Medulla oblongata (tissue), 1 donor: ENCODE measurements at regions not wholly inside any gene's neighbourhood (a gene's known extent, or its start where the extent isn't known, plus 50 kb on each side); places are given as distances from the start of the nearest gene placed in this dataset.
"Not testable (repeated sequence)": the region's sequence is repeated elsewhere in the genome, so short reads cannot be mapped to it uniquely, and the experiment has no call there.

Source experiments
- DNase-seq: peaks from one replicate; pipeline ENCODE4 v3.0.0-alpha.2; 2015; ENCODE audit errors: extremely low spot score

DNA sequence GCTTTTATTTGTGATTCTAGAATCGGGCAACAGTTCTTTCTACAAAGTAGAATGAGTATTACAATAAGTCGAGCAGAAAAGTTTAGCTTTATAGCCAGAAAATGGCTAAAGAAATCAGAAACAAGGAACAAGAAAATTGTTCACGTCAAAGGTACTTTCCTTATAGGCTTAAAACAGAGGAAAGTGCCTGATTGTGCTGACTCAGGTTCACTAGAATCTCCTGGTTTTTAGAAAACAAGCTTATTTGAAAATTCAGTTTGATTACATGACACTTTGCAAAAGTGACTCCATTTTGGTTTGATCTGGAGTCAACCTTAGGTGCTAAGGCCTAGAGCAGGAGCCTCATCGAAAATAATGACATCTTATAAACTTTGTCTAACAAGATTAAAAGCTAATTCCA is 564.7 kb upstream of the FLRT2 start:
- no peak for DNase-seq

DNA sequence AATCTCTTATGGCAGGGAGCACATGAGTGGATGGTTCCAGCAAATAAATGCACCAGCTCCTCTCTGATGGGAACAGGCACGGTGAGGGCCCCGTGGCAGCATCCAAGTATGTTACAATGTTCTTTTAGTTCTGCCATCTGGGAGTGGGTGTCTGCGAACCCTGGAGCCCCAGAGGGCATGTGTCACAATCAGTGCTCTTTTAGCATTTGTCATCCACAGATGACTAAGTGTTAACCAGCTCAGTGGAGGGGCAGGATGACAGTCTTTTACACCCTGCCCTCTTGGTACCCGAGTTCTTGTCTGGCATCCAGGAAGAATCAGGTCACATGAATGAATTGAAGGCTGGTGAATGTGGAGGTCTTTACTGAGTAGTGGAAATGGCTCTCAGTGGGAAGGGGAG is 560.4 kb upstream of the FLRT2 start:
- DNase-seq: no peak

DNA sequence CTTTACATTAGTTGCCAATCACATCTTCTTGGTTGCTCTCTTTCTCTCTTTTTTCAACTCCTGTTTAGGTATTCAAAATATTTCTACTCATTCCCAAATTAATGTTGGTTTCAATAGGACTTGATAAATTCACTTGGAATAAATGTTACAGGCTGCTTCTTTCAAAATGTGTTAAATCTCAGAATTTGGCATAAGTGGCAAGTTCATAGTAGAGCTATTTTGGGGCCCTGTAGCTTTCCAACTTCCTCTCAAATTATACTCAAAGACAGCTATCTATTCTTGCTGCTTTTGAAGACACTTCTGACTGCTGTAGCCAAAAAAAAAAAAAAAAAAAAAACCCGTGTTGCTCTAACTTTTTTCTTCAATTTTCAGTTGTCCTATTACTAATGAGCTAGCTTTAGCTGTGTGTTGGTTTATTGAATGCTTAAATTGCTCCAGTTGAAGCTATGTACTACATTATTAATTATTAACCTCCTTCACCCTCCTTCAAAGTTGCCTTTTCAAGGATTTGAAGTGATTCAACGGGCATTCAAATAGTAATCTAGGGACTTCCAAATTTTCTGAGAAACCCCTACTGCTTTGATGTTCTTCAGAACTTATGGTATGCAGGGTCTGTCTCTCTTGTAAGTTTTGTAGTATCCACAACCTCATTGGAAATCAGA is 554.6 kb upstream of the FLRT2 start:
- DNase-seq: no peak

DNA sequence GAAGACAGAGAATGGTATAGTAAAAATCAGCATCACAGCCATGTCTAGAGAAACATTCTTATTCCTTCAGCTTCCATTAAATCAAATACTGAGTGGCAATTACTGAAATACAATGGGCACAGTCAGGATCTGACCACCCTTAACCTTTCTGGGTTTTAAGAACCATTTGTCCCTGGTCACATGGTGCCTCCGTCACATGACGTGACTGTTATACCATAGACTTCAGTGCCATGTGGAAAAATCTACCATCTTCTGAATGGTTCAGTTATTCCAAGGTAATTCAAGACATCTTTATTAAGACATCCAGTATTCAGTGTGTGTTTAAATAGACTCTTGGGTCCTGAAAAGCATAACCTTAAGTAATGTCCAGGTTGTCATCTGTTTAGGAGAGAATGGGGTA is 553.1 kb upstream of the FLRT2 start:
- no peak for DNase-seq

- no peak for DNase-seq
Observed at GRCh38 chr14:84987042-84987441, 542.9 kb upstream of the FLRT2 start.

DNA sequence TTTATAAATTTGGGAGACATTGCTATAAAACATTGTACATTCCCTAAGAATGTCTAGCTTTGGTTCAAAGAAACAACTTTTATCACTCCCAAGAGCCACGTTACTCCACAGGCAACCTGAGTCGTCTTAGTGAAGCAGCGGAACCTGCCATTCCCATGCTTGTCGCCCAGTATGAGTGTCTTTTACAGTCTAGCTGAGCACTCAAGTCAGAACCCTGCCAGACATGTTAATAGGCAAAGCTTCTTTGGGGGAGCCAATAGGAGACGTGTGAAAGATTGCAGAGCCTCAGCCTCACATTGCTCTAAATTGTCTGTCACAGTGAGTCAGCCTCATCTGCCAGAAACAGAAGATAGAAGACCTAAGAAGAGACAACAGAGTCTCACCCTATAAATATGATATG is 541.6 kb upstream of the FLRT2 start:
- DNase-seq: no peak

DNA sequence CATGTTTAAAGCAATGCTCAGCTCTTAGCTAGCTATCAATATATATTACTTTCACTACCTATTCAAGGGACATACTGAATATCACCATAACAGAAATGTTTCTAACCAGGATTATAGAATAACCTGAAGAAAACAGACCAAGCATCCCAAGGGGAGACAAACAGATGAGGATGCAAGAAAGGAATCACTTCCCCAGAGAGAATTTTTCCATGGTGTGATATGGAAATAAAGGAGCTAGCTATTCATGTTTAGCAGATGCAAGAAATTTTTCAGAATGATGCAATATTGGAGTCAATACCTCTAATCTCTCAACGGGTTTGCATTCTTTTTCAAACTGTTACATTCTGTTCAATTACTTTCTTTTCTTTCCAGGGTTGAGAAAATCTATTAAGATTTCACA is 538.9 kb upstream of the FLRT2 start:
- no peak for DNase-seq

DNA sequence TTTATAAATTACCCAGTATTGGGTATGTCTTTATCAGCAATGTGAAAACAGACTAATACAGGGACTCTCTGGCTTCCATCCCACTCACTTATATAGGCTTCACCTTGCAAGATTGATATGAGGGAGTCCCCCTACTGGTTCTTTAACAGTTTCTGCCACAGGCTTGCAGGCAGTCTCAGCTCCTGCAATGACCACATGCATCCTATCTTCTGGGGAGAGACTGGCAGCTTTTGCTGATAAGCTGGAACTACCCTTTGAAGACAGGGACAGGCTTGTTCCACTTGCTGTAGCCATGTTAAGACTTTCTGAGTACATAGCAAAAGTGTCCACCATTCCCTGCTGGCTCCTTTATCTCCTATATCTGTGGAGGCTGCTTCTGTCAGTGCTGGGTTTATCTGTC is 531.7 kb upstream of the FLRT2 start:
- no peak for DNase-seq

GRCh38 chr14:85002846-85003245 is 527.1 kb upstream of the FLRT2 start:
- no peak for DNase-seq

- no peak for DNase-seq
Observed at GRCh38 chr14:85003805-85004204, 526.1 kb upstream of the FLRT2 start.

GRCh38 chr14:85009506-85009905 is 520.4 kb upstream of the FLRT2 start:
- no peak for DNase-seq

GRCh38 chr14:85010186-85010585 is 519.8 kb upstream of the FLRT2 start:
- DNase-seq: no peak

DNA sequence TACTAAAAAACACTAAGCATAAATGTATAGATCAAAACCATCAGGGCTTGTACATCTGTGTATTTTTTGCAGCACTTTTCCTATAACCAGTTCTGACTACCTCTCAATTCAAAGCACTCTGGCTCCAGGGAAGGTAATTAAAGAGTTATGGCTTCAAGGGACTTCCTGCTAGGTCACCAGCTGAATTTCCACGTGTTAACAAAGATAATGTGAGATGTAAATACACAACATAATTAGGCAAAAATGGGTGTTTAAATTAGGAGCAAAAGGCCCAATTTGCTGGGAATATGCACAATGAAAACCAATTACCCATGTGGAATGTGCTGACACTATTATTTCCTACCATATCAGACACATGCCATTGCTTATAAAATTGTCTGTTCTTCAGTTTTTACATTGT is 513.4 kb upstream of the FLRT2 start:
- no peak for DNase-seq

GRCh38 chr14:85023866-85024265 is 506.1 kb upstream of the FLRT2 start:
- not testable (repeated sequence) for DNase-seq

DNA sequence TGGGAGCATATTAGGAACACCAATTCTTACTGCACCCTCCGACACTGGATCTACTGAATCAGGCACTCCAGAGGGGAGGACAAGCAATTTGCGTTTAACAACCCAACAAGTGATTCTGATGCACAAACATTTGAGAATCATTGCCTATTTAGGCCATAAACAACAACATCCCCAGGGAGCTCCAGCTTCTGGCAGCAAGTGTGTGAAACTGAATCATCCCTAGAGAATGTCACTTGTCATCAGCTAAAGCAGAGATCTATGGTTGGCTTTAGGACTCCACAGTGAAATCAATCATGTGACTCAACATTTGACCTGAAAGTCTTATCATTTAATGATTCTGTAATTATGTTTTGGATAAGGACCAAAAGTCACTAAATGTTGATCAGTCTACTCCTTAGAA is 505.0 kb upstream of the FLRT2 start:
- DNase-seq: no peak

DNA sequence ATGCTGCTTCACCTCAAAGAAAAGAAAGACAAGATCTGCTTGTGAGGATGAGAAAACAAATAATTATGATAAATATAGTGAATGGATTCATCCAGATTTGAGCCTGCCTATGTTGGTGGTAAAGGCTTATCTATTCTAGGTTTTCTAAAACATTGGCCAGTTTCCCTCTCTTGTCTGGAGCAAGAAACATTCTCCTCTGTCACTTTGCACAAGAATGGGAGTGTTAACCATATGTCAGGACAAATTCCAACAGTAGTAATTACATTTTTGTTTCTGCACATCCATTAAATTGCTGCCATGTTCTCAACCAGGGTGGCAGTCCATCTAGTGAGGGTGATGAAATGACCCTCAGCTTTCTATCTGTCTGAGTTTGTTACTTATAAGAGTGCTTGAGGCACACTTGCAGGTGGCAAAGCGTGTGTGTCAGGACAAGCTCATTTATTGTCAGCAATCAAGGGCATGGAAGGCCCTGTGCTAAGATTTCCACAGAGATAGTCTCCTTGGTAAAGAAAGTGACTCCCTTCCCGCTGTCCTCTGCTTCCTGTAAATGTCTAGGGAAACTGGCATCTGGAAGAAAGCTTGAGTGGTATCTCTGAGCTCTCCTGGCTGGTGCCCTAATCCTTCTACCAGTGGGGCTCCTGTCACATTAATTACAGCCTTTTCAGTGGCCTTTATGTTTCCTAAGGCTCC is 502.1 kb upstream of the FLRT2 start:
- DNase-seq: no peak

GRCh38 chr14:85037411-85037810 is 492.5 kb upstream of the FLRT2 start:
- DNase-seq: no peak

- no peak for DNase-seq
Observed at GRCh38 chr14:85038526-85039352, 491.2 kb upstream of the FLRT2 start.

DNA sequence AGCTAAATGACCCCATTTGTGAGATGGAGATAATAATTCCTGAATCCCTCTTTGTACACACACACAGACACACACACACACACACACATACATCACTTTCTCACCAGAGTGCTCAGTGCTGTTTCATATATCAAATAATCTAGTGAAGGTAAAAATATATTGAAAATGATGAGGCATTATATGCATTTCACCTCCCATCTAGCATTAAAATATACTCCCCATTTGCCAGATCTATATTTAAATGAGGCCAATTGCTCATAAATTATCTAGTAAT is 490.7 kb upstream of the FLRT2 start:
- DNase-seq: no peak

DNA sequence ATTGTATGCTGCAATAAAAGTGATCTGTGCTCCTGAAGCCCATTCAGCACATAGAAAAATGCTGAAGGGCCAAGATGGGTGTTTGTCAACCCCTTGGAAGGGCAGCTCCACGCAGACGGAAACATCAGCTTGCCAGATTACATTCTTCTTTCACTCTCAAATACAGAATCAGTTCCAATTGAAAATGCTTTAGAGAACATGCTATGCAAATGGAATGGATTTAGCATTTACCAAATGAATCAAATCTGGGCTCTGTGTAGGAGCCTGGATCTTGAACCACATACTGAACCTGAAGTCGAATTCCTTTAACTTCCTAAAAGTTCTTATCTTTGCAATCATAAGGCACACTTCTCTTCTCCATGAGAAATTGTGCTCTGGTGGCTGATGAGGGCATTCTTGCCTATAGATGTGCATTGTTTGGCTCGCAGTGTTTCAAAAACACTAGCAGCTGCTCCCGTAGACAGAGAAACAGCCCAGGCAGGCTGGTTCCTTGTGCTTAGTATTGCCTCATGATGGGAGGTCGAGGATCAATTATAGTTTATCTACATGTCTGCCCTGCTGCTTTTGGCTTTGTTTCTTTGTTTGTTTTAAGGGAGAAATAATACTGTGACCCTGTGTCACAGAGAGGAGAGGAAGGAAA is 489.8 kb upstream of the FLRT2 start:
- no peak for DNase-seq

DNA sequence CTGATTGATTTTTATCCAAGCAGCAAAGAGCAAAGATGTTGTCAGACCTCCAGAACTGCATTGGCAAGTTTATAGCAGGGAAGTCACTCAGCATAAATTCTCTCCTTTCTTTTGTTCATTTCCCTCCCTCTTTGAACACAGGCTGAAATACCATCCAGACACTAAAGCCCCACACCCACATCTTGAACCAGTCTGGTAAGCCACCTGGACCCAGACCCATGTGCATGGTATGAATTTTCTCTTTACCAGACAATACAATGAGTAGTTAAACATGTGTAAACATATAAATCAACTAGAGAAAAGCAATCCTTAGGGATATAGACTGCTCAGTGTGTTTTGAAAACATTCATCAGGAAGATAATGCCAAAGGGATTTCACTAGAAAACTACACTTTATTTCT is 488.3 kb upstream of the FLRT2 start:
- no peak for DNase-seq

DNA sequence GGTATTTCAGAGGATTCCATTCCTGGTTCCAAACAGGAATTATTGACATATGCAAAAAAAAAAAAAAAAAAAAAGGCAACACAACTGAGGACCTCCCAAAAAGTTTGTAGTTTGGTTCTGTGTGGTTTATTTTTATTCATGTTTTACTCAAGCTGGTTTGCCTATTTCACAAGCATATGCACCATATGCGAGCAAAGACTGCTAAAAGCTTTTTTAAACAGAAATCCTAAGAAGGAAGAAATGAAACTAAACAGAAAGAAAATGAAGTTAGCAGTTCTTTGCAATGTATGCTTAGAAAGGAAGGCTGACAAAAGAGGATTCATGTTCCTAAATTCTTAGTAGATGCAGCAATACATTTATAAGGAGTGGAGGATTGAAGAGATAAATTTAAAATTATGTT is 487.6 kb upstream of the FLRT2 start:
- DNase-seq: no peak

GRCh38 chr14:85050180-85050579 is 479.8 kb upstream of the FLRT2 start:
- DNase-seq: no peak
